ENCODE measurements at regions not wholly inside any gene's neighbourhood (a gene's known extent, or its start where the extent isn't known, plus 50 kb on each side); places are given as distances from the start of the nearest gene placed in this dataset.

GRCh38 chr6:23873161-23873560 is 252.9 kb upstream of the NRSN1 start:
- Histone ChIP-seq H3K9me2 (ENCODE audit: insufficient read depth) (no peaks in the 10 kb centered on the region), H3K4me2 (ENCODE audit: low read length) (no peak overlapping the region), H3K27ac (ENCODE audit: low read depth, low read length) (no peak overlapping the region), H3K4me3 (replicated peaks in 1 of 2; ENCODE audit: low read depth in 1 of 2, low read length in 2 of 2) (no peak overlapping the region), H3K79me2 (ENCODE audit: insufficient read depth, low read length) (no peaks in the 10 kb centered on the region), H3K36me3 (ENCODE audit: control insufficient read depth in 1 of 2, insufficient read depth in 2 of 2, low read length in 2 of 2) (no peaks in the 10 kb centered on the region), H2AFZ (ENCODE audit: low read depth, low read length, poor library complexity, severe bottlenecking) (no peak overlapping the region), H4K20me1 (ENCODE audit: insufficient read depth) (no peaks in the 10 kb centered on the region), H3K27me3 (ENCODE audit: insufficient read depth, low read length) (no peaks in the 10 kb centered on the region), H3K9ac (ENCODE audit: low read length) (no peak overlapping the region), H3K9me3 (ENCODE audit: control insufficient read depth in 1 of 2, insufficient read depth in 1 of 2, low read depth in 1 of 2, low read length in 2 of 2) (no peaks in the 10 kb centered on the region; a peak in 1 of 4 replicates), H3K4me1 (ENCODE audit: control insufficient read depth in 1 of 2, insufficient read depth in 2 of 2, low read length in 2 of 2) (no peaks in the 10 kb centered on the region)
- intact Hi-C loops (cut with micrococcal nuclease) = no loop called here
- DNase-seq (ENCODE audit: low read depth, low spot score) (no peak), ATAC-seq (no peak)
- BruUV-seq (replicated peaks) = no TSS peak
- CTCF ChIA-PET = no interaction called here
- RAD21 ChIA-PET (ENCODE audit: low non-redundant PET in 1 of 2, low total read pairs in 2 of 2, uncharacterized antibody in 2 of 2, unreplicated experiment in 2 of 2) = no interaction called here
- POLR2A ChIA-PET = no interaction called here
- TF ChIP-seq TCF7L2 (IDR thresholded peaks at IDR 0.05; ENCODE audit: borderline replicate concordance, extremely low read depth, insufficient read depth, insufficient read length) = no peak
- no peak for TF ChIP-seq ATF3 (IDR thresholded peaks at IDR 0.05)
- TF ChIP-seq FOSL1 (IDR thresholded peaks at IDR 0.05; ENCODE audit: low read depth) = no peak
- no peak for TF ChIP-seq CTCF (IDR thresholded peaks at IDR 0.05 in 2 of 3, conservative IDR thresholded peaks at IDR 0.05 in 1 of 3; ENCODE audit: borderline replicate concordance in 1 of 3, insufficient read depth in 1 of 3, low read depth in 2 of 3, low read length in 2 of 3)
- TF ChIP-seq POLR2AphosphoS5 (IDR thresholded peaks at IDR 0.05; ENCODE audit: low read depth, low read length) = no peak
- no peak for TF ChIP-seq CEBPB (IDR thresholded peaks at IDR 0.05; ENCODE audit: low read depth)
- no peak for TF ChIP-seq MAX (IDR thresholded peaks at IDR 0.05)
- TF ChIP-seq ZBTB33 (IDR thresholded peaks at IDR 0.05; ENCODE audit: extremely low read depth, insufficient replicate concordance, low read length) = no peak
- TF ChIP-seq EZH2 (IDR thresholded peaks at IDR 0.05) = no peak
- TF ChIP-seq JUND (IDR thresholded peaks at IDR 0.05) = no peak
- TF ChIP-seq CBX3 (IDR thresholded peaks at IDR 0.05; ENCODE audit: low read depth) = no peak
